ENCODE measurements at regions not wholly inside any gene's neighbourhood (a gene's known extent, or its start where the extent isn't known, plus 50 kb on each side); places are given as distances from the start of the nearest gene placed in this dataset.
"Not testable (repeated sequence)": the region's sequence is repeated elsewhere in the genome, so short reads cannot be mapped to it uniquely, and the experiment has no call there.

- H3K4me3 ChIP-seq; intact Hi-C loops (cut with DNase I): not testable (repeated sequence)
Measured at GRCh38 chr2:87638114-87638807, 109.6 kb upstream of the PLGLB2 start.

GRCh38 chr2:87638872-87639271, 109.0 kb upstream of the PLGLB2 start:
- H3K9ac ChIP-seq (ENCODE audit: low read depth in 2 of 2, low read length in 2 of 2); H3K27ac ChIP-seq; H3K4me1 ChIP-seq; DNase-seq; H3K9me3 ChIP-seq; H3K4me3 ChIP-seq; intact Hi-C loops (cut with DNase I); H3K36me3 ChIP-seq; H3K27me3 ChIP-seq: not testable (repeated sequence)

More at GRCh38 chr2:87638114-87638807, 109.6 kb upstream of the PLGLB2 start:
- H3K4me1 ChIP-seq; DNase-seq; H3K27ac ChIP-seq; H3K36me3 ChIP-seq; H3K9me3 ChIP-seq; H3K27me3 ChIP-seq; H3K9ac ChIP-seq (ENCODE audit: low read depth in 2 of 2, low read length in 2 of 2): not testable (repeated sequence)

- H3K9ac ChIP-seq (ENCODE audit: low read depth in 2 of 2, low read length in 2 of 2); H3K9me3 ChIP-seq; H3K27me3 ChIP-seq; DNase-seq; H3K4me3 ChIP-seq; H3K36me3 ChIP-seq; H3K27ac ChIP-seq; H3K4me1 ChIP-seq; intact Hi-C loops (cut with DNase I): not testable (repeated sequence)
Measured at GRCh38 chr2:87639801-87640440, 108.0 kb upstream of the PLGLB2 start.

GRCh38 chr2:87640961-87641563, 106.8 kb upstream of the PLGLB2 start:
- H3K9me3 ChIP-seq; DNase-seq; intact Hi-C loops (cut with DNase I); H3K27me3 ChIP-seq; H3K27ac ChIP-seq; H3K4me3 ChIP-seq; H3K4me1 ChIP-seq; H3K36me3 ChIP-seq; H3K9ac ChIP-seq (ENCODE audit: low read depth in 2 of 2, low read length in 2 of 2): not testable (repeated sequence)

GRCh38 chr2:87643165-87643564, 104.7 kb upstream of the PLGLB2 start:
- H3K4me3 ChIP-seq; H3K4me1 ChIP-seq; H3K27me3 ChIP-seq; H3K27ac ChIP-seq; H3K9me3 ChIP-seq; intact Hi-C loops (cut with DNase I); DNase-seq; H3K36me3 ChIP-seq; H3K9ac ChIP-seq (ENCODE audit: low read depth in 2 of 2, low read length in 2 of 2): not testable (repeated sequence)

- H3K27ac ChIP-seq; H3K4me3 ChIP-seq; H3K9ac ChIP-seq (ENCODE audit: low read depth in 2 of 2, low read length in 2 of 2); DNase-seq; H3K9me3 ChIP-seq; H3K36me3 ChIP-seq; H3K4me1 ChIP-seq; H3K27me3 ChIP-seq; intact Hi-C loops (cut with DNase I): not testable (repeated sequence)
Measured at GRCh38 chr2:87647737-87648498, 100.0 kb upstream of the PLGLB2 start.

GRCh38 chr2:87648815-87649214, 99.1 kb upstream of the PLGLB2 start:
- intact Hi-C loops (cut with DNase I), result not testable (repeated sequence)

GRCh38 chr2:87649871-87650270, 98.0 kb upstream of the PLGLB2 start:
- H3K9ac ChIP-seq (ENCODE audit: low read depth in 2 of 2, low read length in 2 of 2); H3K4me3 ChIP-seq; DNase-seq; H3K36me3 ChIP-seq; H3K9me3 ChIP-seq; intact Hi-C loops (cut with DNase I); H3K27ac ChIP-seq; H3K27me3 ChIP-seq; H3K4me1 ChIP-seq: not testable (repeated sequence)

More at GRCh38 chr2:87648815-87649214, 99.1 kb upstream of the PLGLB2 start:
- not testable (repeated sequence) for H3K9ac ChIP-seq (ENCODE audit: low read depth in 2 of 2, low read length in 2 of 2); H3K27me3 ChIP-seq; H3K9me3 ChIP-seq; DNase-seq; H3K4me1 ChIP-seq; H3K36me3 ChIP-seq; H3K4me3 ChIP-seq; H3K27ac ChIP-seq

- DNase-seq; H3K9ac ChIP-seq (ENCODE audit: low read depth in 2 of 2, low read length in 2 of 2); H3K36me3 ChIP-seq; H3K27me3 ChIP-seq; H3K27ac ChIP-seq; intact Hi-C loops (cut with DNase I); H3K4me3 ChIP-seq; H3K9me3 ChIP-seq; H3K4me1 ChIP-seq: not testable (repeated sequence)
Measured at GRCh38 chr2:87650837-87651236, 97.0 kb upstream of the PLGLB2 start.

GRCh38 chr2:87651589-87651988, 96.3 kb upstream of the PLGLB2 start:
- H3K27me3 ChIP-seq; H3K36me3 ChIP-seq; DNase-seq; H3K4me3 ChIP-seq; H3K9me3 ChIP-seq; H3K9ac ChIP-seq (ENCODE audit: low read depth in 2 of 2, low read length in 2 of 2); intact Hi-C loops (cut with DNase I); H3K4me1 ChIP-seq; H3K27ac ChIP-seq: not testable (repeated sequence)

- H3K4me1 ChIP-seq; H3K27ac ChIP-seq; H3K4me3 ChIP-seq; DNase-seq; H3K9me3 ChIP-seq; intact Hi-C loops (cut with DNase I); H3K36me3 ChIP-seq; H3K27me3 ChIP-seq; H3K9ac ChIP-seq (ENCODE audit: low read depth in 2 of 2, low read length in 2 of 2): not testable (repeated sequence)
Measured at GRCh38 chr2:87653373-87653772, 94.5 kb upstream of the PLGLB2 start.

GRCh38 chr2:87654136-87654814, 93.6 kb upstream of the PLGLB2 start:
- H3K4me1 ChIP-seq; H3K9ac ChIP-seq (ENCODE audit: low read depth in 2 of 2, low read length in 2 of 2); H3K36me3 ChIP-seq; H3K9me3 ChIP-seq; H3K4me3 ChIP-seq; intact Hi-C loops (cut with DNase I); DNase-seq; H3K27me3 ChIP-seq; H3K27ac ChIP-seq: not testable (repeated sequence)

- H3K4me1 ChIP-seq; H3K27ac ChIP-seq; H3K9ac ChIP-seq (ENCODE audit: low read depth in 2 of 2, low read length in 2 of 2); H3K27me3 ChIP-seq; intact Hi-C loops (cut with DNase I); H3K4me3 ChIP-seq; H3K36me3 ChIP-seq; H3K9me3 ChIP-seq: not testable (repeated sequence)
- peak; percentile 52 for DNase-seq
Measured at GRCh38 chr2:87657915-87658314, 90.0 kb upstream of the PLGLB2 start.

Data from colonic mucosa (tissue), 4 donors.